Trophoblast cell (in vitro differentiated cells and primary cell): ENCODE measurements at regions not wholly inside any gene's neighbourhood (a gene's known extent, or its start where the extent isn't known, plus 50 kb on each side); places are given as distances from the start of the nearest gene placed in this dataset.
A peak's percentile ranks its signal among the peaks of the same experiment; 100 is the strongest.

Source experiments
- DNase-seq, 2 donors: peaks; one replicate each; pipeline ENCODE4 v3.0.0-alpha.2; 2016
- H2AFZ ChIP-seq: 2 replicates; pipeline ENCODE4 v1.6.1; 2013; ENCODE audit warnings: low read length, moderate library complexity, mild to moderate bottlenecking; ENCODE audit not compliant: insufficient read depth, poor library complexity
- H2AK5ac ChIP-seq: 2 replicates; pipeline ENCODE4 v1.6.1; 2013; ENCODE audit warnings: mild to moderate bottlenecking, low read length
- H2BK120ac ChIP-seq: 2 replicates; pipeline ENCODE4 v1.6.1; 2013; ENCODE audit warnings: low read length, mild to moderate bottlenecking, moderate library complexity; ENCODE audit not compliant: insufficient read depth, poor library complexity
- H2BK12ac ChIP-seq: 2 replicates; pipeline ENCODE4 v1.6.1; 2013; ENCODE audit warnings: mild to moderate bottlenecking, low read length, moderate library complexity
- H2BK5ac ChIP-seq: 2 replicates; pipeline ENCODE4 v1.6.1; 2013; ENCODE audit warnings: low read length, low read depth, moderate library complexity, mild to moderate bottlenecking; ENCODE audit not compliant: poor library complexity
- H3K14ac ChIP-seq: 2 replicates; pipeline ENCODE4 v1.6.1; 2013; ENCODE audit warnings: mild to moderate bottlenecking, low read length
- H3K18ac ChIP-seq: 2 replicates; pipeline ENCODE4 v1.6.1; 2013; ENCODE audit warnings: mild to moderate bottlenecking, low read length
- H3K23ac ChIP-seq: 2 replicates; pipeline ENCODE4 v1.6.1; 2013; ENCODE audit warnings: low read length
- H3K27ac ChIP-seq: 2 replicates; pipeline ENCODE4 v1.5.1; 2013; ENCODE audit warnings: low read depth, mild to moderate bottlenecking, inconsistent platforms, low read length, moderate library complexity
- H3K27me3 ChIP-seq: 2 replicates; pipeline ENCODE4 v1.6.1; 2013; ENCODE audit warnings: inconsistent platforms, mild to moderate bottlenecking, low read length, moderate library complexity; ENCODE audit not compliant: insufficient read depth
- H3K36me3 ChIP-seq, 2 experiments: 1 replicate in 1 of 2; 2 replicates in 1 of 2; pipeline ENCODE4 v1.6.1; 2013; ENCODE audit warnings: low read length in 2 of 2, mild to moderate bottlenecking in 2 of 2, moderate library complexity in 1 of 2; ENCODE audit not compliant: insufficient read depth in 2 of 2, control insufficient read depth in 1 of 2
- H3K4ac ChIP-seq: 2 replicates; pipeline ENCODE4 v1.6.1; 2013; ENCODE audit warnings: low read depth, mild to moderate bottlenecking, low read length, moderate library complexity
- H3K4me1 ChIP-seq, 2 experiments: 1 replicate in 1 of 2; 2 replicates in 1 of 2; pipeline ENCODE4 v1.6.1; 2013; ENCODE audit warnings: low read length in 2 of 2, mild to moderate bottlenecking in 2 of 2, moderate library complexity in 1 of 2; ENCODE audit not compliant: insufficient read depth in 2 of 2, control insufficient read depth in 1 of 2
- H3K4me2 ChIP-seq: 2 replicates; pipeline ENCODE4 v1.6.1; 2013; ENCODE audit warnings: inconsistent platforms, mild to moderate bottlenecking, low read length, moderate library complexity
- H3K4me3 ChIP-seq: 2 replicates; pipeline ENCODE4 v1.5.1; 2013; ENCODE audit warnings: mild to moderate bottlenecking, low read depth, low read length, inconsistent platforms
- H3K79me1 ChIP-seq: one replicate; pipeline ENCODE4 v1.6.1; 2013; ENCODE audit warnings: low read length
- H3K79me2 ChIP-seq: 2 replicates; pipeline ENCODE4 v1.6.1; 2013; ENCODE audit warnings: low read length, mild to moderate bottlenecking; ENCODE audit not compliant: control insufficient read depth, insufficient read depth, poor library complexity
- H3K9ac ChIP-seq: 2 replicates; pipeline ENCODE4 v1.6.1; 2013; ENCODE audit warnings: mild to moderate bottlenecking, low read length
- H3K9me3 ChIP-seq: 2 replicates; pipeline ENCODE4 v1.6.1; 2013; ENCODE audit warnings: low read depth, mild to moderate bottlenecking, control low read depth, inconsistent platforms, low read length; ENCODE audit not compliant: insufficient read depth
- H4K12ac ChIP-seq: 2 replicates; pipeline ENCODE4 v1.6.1; 2013; ENCODE audit warnings: low read depth, mild to moderate bottlenecking, low read length, moderate library complexity
- H4K8ac ChIP-seq: 2 replicates; pipeline ENCODE4 v1.6.1; 2013; ENCODE audit warnings: low read depth, mild to moderate bottlenecking, low read length, moderate library complexity
- H4K91ac ChIP-seq: one replicate; pipeline ENCODE4 v1.6.1; 2013; ENCODE audit warnings: low read depth, mild to moderate bottlenecking, low read length, moderate library complexity
- WGBS: extraction: QIAGEN DNeasy Blood & Tissue Kit; methylation state at CpG from one replicate; pipeline ENCODE4 v1.1.7; 2013; ENCODE audit warnings: missing lambda C conversion rate; ENCODE audit not compliant: insufficient read length, insufficient coverage; ENCODE audit errors: extremely low coverage; 5-methylcytosine and 5-hydroxymethylcytosine counted together

GRCh38 chrX:35444671-35445355, 353.3 kb upstream of the MAGEB16 start:
- Histone ChIP-seq H3K79me2 (no peaks in the 10 kb centered on the region), H4K91ac (peak overlapping the region; percentile 73), H3K4me3 (no peak overlapping the region), H4K12ac (no peak overlapping the region), H3K4me1 (no peaks in the 10 kb centered on the region), H3K4me2 (no peak overlapping the region), H4K8ac (no peak overlapping the region), H3K18ac (no peak overlapping the region), H2BK120ac (peak overlapping the region; percentile 66), H3K4ac (no peak overlapping the region), H2BK5ac (no peak overlapping the region), H3K23ac (no peak overlapping the region), H3K27me3 (no peaks in the 10 kb centered on the region), H3K9ac (no peak overlapping the region), H3K36me3 (no peaks in the 10 kb centered on the region), H2BK12ac (peak overlapping the region; percentile 64), H3K79me1 (peaks cover 2% of the 10 kb centered on the region), H2AFZ (no peak overlapping the region), H3K14ac (no peak overlapping the region), H3K9me3 (no peaks in the 10 kb centered on the region), H3K27ac (no peak overlapping the region), H2AK5ac (no peak overlapping the region)
- no CpG with 5 or more reads among the region's 2 CpGs for WGBS
- peak in 1 of 2 donors; percentile 64 for DNase-seq

DNA sequence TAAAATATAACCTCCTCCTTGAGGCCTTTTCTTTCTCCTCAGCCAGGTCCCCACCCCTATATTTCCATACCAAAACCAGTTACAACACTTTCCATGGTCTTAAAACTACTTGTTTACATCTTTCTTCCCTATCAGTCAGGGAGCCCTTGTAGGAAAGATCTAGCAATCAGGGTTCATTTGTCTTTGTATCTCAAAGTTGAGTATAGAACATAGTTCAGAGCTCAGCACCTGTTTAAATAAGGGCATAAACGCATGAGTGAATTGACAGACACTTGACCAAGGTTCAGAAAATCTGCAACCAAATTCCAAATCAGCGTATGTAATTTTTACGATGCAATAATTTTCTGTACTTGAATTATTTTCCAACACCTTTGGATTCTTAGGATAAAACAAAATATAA, 352.2 kb upstream of the MAGEB16 start:
- Histone ChIP-seq H3K27me3 (no peaks in the 10 kb centered on the region), H3K4me1 (no peaks in the 10 kb centered on the region), H3K9me3 (no peaks in the 10 kb centered on the region), H3K18ac (no peak overlapping the region), H2AFZ (no peak overlapping the region), H2BK5ac (no peak overlapping the region), H3K23ac (no peak overlapping the region), H2BK120ac (no peak overlapping the region), H3K9ac (no peak overlapping the region), H4K12ac (no peak overlapping the region), H2AK5ac (no peak overlapping the region), H3K79me2 (no peaks in the 10 kb centered on the region), H3K79me1 (peaks cover 2% of the 10 kb centered on the region), H3K4ac (no peak overlapping the region), H3K14ac (no peak overlapping the region), H3K4me3 (no peak overlapping the region), H3K4me2 (no peak overlapping the region), H4K91ac (no peak overlapping the region), H2BK12ac (no peak overlapping the region), H4K8ac (no peak overlapping the region), H3K36me3 (no peaks in the 10 kb centered on the region), H3K27ac (no peak overlapping the region)
- DNase-seq: no peak
- WGBS: no CpG with 5 or more reads among the region's 3 CpGs

- Histone ChIP-seq H3K18ac (no peak overlapping the region), H3K9ac (no peak overlapping the region), H3K79me1 (no peaks in the 10 kb centered on the region), H3K4me1 (no peaks in the 10 kb centered on the region), H3K36me3 (no peaks in the 10 kb centered on the region), H3K4me3 (no peak overlapping the region), H2AFZ (no peak overlapping the region), H3K27me3 (no peaks in the 10 kb centered on the region), H3K4ac (no peak overlapping the region), H3K14ac (no peak overlapping the region), H3K4me2 (no peak overlapping the region), H4K12ac (no peak overlapping the region), H4K8ac (no peak overlapping the region), H4K91ac (no peak overlapping the region), H3K23ac (no peak overlapping the region), H3K27ac (no peak overlapping the region), H2BK120ac (no peak overlapping the region), H3K79me2 (no peaks in the 10 kb centered on the region), H2BK5ac (no peak overlapping the region), H2AK5ac (no peak overlapping the region), H3K9me3 (no peaks in the 10 kb centered on the region), H2BK12ac (no peak overlapping the region)
- no CpG with 5 or more reads among the region's 1 CpG for WGBS
- DNase-seq: no peak
These were observed 341.3 kb upstream of the MAGEB16 start for GRCh38 chrX:35456891-35457290.

GRCh38 chrX:35458142-35458541, 340.0 kb upstream of the MAGEB16 start:
- H3K4me1 ChIP-seq: no peaks in the 10 kb centered on the region
- H3K23ac ChIP-seq: no peak overlapping the region
- H3K79me1 ChIP-seq: no peaks in the 10 kb centered on the region
- H3K79me2 ChIP-seq: no peaks in the 10 kb centered on the region
- H3K36me3 ChIP-seq: no peaks in the 10 kb centered on the region
- H2AFZ ChIP-seq: no peak overlapping the region
- H4K12ac ChIP-seq: no peak overlapping the region
- H3K14ac ChIP-seq: no peak overlapping the region
- DNase-seq: no peak
- H3K18ac ChIP-seq: no peak overlapping the region
- H2AK5ac ChIP-seq: no peak overlapping the region
- H3K27me3 ChIP-seq: no peaks in the 10 kb centered on the region
- H2BK5ac ChIP-seq: no peak overlapping the region
- H4K8ac ChIP-seq: no peak overlapping the region
- no peak overlapping the region for H2BK12ac ChIP-seq
- H2BK120ac ChIP-seq: no peak overlapping the region
- H3K4me3 ChIP-seq: no peak overlapping the region
- no peak overlapping the region for H3K4me2 ChIP-seq
- no peak overlapping the region for H3K9ac ChIP-seq
- H3K4ac ChIP-seq: no peak overlapping the region
- no peak overlapping the region for H3K27ac ChIP-seq
- H3K9me3 ChIP-seq: no peaks in the 10 kb centered on the region
- H4K91ac ChIP-seq: no peak overlapping the region
